ENCODE measurements at regions not wholly inside any gene's neighbourhood (a gene's known extent, or its start where the extent isn't known, plus 50 kb on each side); places are given as distances from the start of the nearest gene placed in this dataset.

GRCh38 chr20:17888044-17888443, 80.5 kb downstream of the SNX5 start:
- TF ChIP-seq EZH2 (IDR thresholded peaks at IDR 0.05; ENCODE audit: borderline replicate concordance, low read length) (no peak), CTCF (conservative IDR thresholded peaks at IDR 0.05 in 1 of 2, IDR thresholded peaks at IDR 0.05 in 1 of 2; ENCODE audit: extremely low read depth in 1 of 2, insufficient read depth in 1 of 2, low read depth in 1 of 2, low read length in 2 of 2) (no peak)

All from mammary epithelial cell (primary cell).